ENCODE measurements at regions not wholly inside any gene's neighbourhood (a gene's known extent, or its start where the extent isn't known, plus 50 kb on each side); places are given as distances from the start of the nearest gene placed in this dataset.
A peak's percentile ranks its signal among the peaks of the same experiment; 100 is the strongest.

DNA sequence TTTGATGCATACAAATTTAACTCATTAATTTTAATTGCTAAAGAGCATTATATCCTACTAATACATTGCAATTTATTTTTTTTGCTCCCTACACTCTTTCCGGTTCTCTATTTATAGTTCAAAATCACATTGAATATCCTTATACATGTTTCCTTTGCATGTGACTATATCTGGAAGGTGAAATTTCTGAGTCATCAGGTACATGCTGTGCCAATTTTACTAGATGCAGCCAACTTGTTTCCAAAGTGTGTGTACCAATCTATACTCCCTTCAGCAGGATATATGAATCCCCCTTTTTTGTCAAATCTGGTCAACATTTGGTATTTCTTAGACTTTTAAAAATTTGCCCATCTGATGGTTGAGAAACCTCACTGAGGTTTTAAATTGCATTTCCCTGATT, 602.9 kb upstream of the CAMK1G start:
- Histone ChIP-seq H3K27me3 (ENCODE audit: control insufficient read depth in 1 of 2, insufficient read depth in 1 of 2, low read length in 2 of 2) (no peaks in the 10 kb centered on the region), H3K36me3 (ENCODE audit: control insufficient read depth in 1 of 2, insufficient read depth in 2 of 2, low read depth in 1 of 2, low read length in 2 of 2) (no peaks in the 10 kb centered on the region), H4K91ac (ENCODE audit: low read length) (no peak overlapping the region), H2AFZ (ENCODE audit: low read depth, low read length) (no peak overlapping the region), H3K4me2 (ENCODE audit: low read length, poor library complexity, severe bottlenecking) (no peak overlapping the region), H3K4ac (ENCODE audit: low read depth in 1 of 2, low read length in 2 of 2) (no peak overlapping the region), H2AK5ac (ENCODE audit: low read length, severe bottlenecking) (no peak overlapping the region), H3K4me3 (ENCODE audit: insufficient read depth in 1 of 2, low read depth in 1 of 2, low read length in 2 of 2) (no peak overlapping the region), H3K9me3 (ENCODE audit: control insufficient read depth, low read length) (no peaks in the 10 kb centered on the region), H3K27ac (ENCODE audit: low read length, poor library complexity, severe bottlenecking) (no peak overlapping the region), H2BK120ac (ENCODE audit: low read depth, low read length) (no peak overlapping the region), H3K14ac (ENCODE audit: low read length in 2 of 2) (no peak overlapping the region), H3K79me1 (replicated peaks; ENCODE audit: low read length, poor library complexity, severe bottlenecking) (no peaks in the 10 kb centered on the region), H3K23ac (ENCODE audit: low read length in 2 of 2) (no peak overlapping the region), H2BK12ac (ENCODE audit: low read length in 2 of 2) (no peak overlapping the region), H2BK15ac (ENCODE audit: low read depth, poor library complexity, severe bottlenecking) (no peak overlapping the region), H4K8ac (ENCODE audit: low read length) (no peak overlapping the region), H3K4me1 (ENCODE audit: control insufficient read depth, insufficient read depth, low read depth, low read length) (no peaks in the 10 kb centered on the region), H2BK5ac (ENCODE audit: low read depth, low read length, poor library complexity, severe bottlenecking) (no peak overlapping the region), H3K18ac (ENCODE audit: low read depth in 1 of 2, low read length in 2 of 2) (no peak overlapping the region), H3K9ac (ENCODE audit: low read length) (no peak overlapping the region)
- WGBS: 100% methylated on average over 1 of the region's 1 CpG
- DNase-seq: no peak

DNA sequence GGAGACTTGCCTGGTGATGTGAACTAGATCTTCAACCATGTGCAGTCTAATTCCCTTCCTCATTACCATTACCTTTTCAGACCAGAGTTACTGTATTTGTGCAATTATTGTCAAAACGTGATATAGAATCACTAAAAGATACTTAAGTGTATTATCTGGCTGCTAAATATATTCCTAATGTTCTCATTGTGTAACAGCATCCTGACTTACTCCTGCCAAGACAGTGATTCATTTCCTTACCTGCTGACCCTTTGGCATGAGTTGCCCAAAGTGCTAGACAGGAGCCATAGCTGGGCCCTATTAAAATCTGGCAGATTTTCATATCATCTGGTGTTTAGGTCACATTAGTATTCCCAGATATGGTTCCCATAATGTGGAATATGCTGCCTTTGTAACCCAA, 598.3 kb upstream of the CAMK1G start:
- Histone ChIP-seq H4K8ac (ENCODE audit: low read length) (no peak overlapping the region), H3K79me1 (replicated peaks; ENCODE audit: low read length, poor library complexity, severe bottlenecking) (no peaks in the 10 kb centered on the region), H2BK5ac (ENCODE audit: low read depth, low read length, poor library complexity, severe bottlenecking) (no peak overlapping the region), H3K4me3 (ENCODE audit: insufficient read depth in 1 of 2, low read depth in 1 of 2, low read length in 2 of 2) (no peak overlapping the region), H2BK12ac (ENCODE audit: low read length in 2 of 2) (no peak overlapping the region), H3K9ac (ENCODE audit: low read length) (no peak overlapping the region), H2AFZ (ENCODE audit: low read depth, low read length) (no peak overlapping the region), H3K36me3 (ENCODE audit: control insufficient read depth in 1 of 2, insufficient read depth in 2 of 2, low read depth in 1 of 2, low read length in 2 of 2) (no peaks in the 10 kb centered on the region), H3K27me3 (ENCODE audit: control insufficient read depth in 1 of 2, insufficient read depth in 1 of 2, low read length in 2 of 2) (no peaks in the 10 kb centered on the region), H2BK120ac (ENCODE audit: low read depth, low read length) (no peak overlapping the region), H2BK15ac (ENCODE audit: low read depth, poor library complexity, severe bottlenecking) (no peak overlapping the region), H3K27ac (ENCODE audit: low read length, poor library complexity, severe bottlenecking) (no peak overlapping the region), H3K23ac (ENCODE audit: low read length in 2 of 2) (no peak overlapping the region), H3K4ac (ENCODE audit: low read depth in 1 of 2, low read length in 2 of 2) (no peak overlapping the region), H4K91ac (ENCODE audit: low read length) (no peak overlapping the region), H3K18ac (ENCODE audit: low read depth in 1 of 2, low read length in 2 of 2) (no peak overlapping the region), H3K14ac (ENCODE audit: low read length in 2 of 2) (no peak overlapping the region), H2AK5ac (ENCODE audit: low read length, severe bottlenecking) (no peak overlapping the region), H3K4me2 (ENCODE audit: low read length, poor library complexity, severe bottlenecking) (no peak overlapping the region), H3K9me3 (ENCODE audit: control insufficient read depth, low read length) (no peaks in the 10 kb centered on the region), H3K4me1 (ENCODE audit: control insufficient read depth, insufficient read depth, low read depth, low read length) (no peaks in the 10 kb centered on the region)
- no peak for DNase-seq
- WGBS: no CpG with 5 or more reads among the region's 1 CpG

GRCh38 chr1:208988811-208989222, 594.7 kb upstream of the CAMK1G start:
- H4K8ac ChIP-seq (ENCODE audit: low read length): no peak overlapping the region
- H3K4ac ChIP-seq (ENCODE audit: low read depth in 1 of 2, low read length in 2 of 2): no peak overlapping the region
- H3K79me1 ChIP-seq (replicated peaks; ENCODE audit: low read length, poor library complexity, severe bottlenecking): no peaks in the 10 kb centered on the region
- no peaks in the 10 kb centered on the region for H3K9me3 ChIP-seq (ENCODE audit: control insufficient read depth, low read length)
- H3K27ac ChIP-seq (ENCODE audit: low read length, poor library complexity, severe bottlenecking): peak overlapping the region; percentile 27
- H3K9ac ChIP-seq (ENCODE audit: low read length): peak overlapping the region; percentile 89
- no peak overlapping the region for H2BK12ac ChIP-seq (ENCODE audit: low read length in 2 of 2)
- no peaks in the 10 kb centered on the region for H3K27me3 ChIP-seq (ENCODE audit: control insufficient read depth in 1 of 2, insufficient read depth in 1 of 2, low read length in 2 of 2)
- H2AK5ac ChIP-seq (ENCODE audit: low read length, severe bottlenecking): no peak overlapping the region
- H3K23ac ChIP-seq (ENCODE audit: low read length in 2 of 2): no peak overlapping the region
- H3K4me2 ChIP-seq (ENCODE audit: low read length, poor library complexity, severe bottlenecking): peak overlapping the region; percentile 62
- no peak overlapping the region for H2BK5ac ChIP-seq (ENCODE audit: low read depth, low read length, poor library complexity, severe bottlenecking)
- no peaks in the 10 kb centered on the region for H3K4me1 ChIP-seq (ENCODE audit: control insufficient read depth, insufficient read depth, low read depth, low read length)
- peak overlapping the region; percentile 49 for H2BK15ac ChIP-seq (ENCODE audit: low read depth, poor library complexity, severe bottlenecking)
- H3K14ac ChIP-seq (ENCODE audit: low read length in 2 of 2): no peak overlapping the region
- H3K18ac ChIP-seq (ENCODE audit: low read depth in 1 of 2, low read length in 2 of 2): no peak overlapping the region
- H2AFZ ChIP-seq (ENCODE audit: low read depth, low read length): no peak overlapping the region
- peak overlapping the region in 1 of 2 experiments; percentile 78 for H3K4me3 ChIP-seq (ENCODE audit: insufficient read depth in 1 of 2, low read depth in 1 of 2, low read length in 2 of 2)
- no peak overlapping the region for H2BK120ac ChIP-seq (ENCODE audit: low read depth, low read length)
- 5% methylated on average over 3 of the region's 3 CpGs for WGBS
- DNase-seq: peak; percentile 79
- H4K91ac ChIP-seq (ENCODE audit: low read length): no peak overlapping the region
- H3K36me3 ChIP-seq (ENCODE audit: control insufficient read depth in 1 of 2, insufficient read depth in 2 of 2, low read depth in 1 of 2, low read length in 2 of 2): no peaks in the 10 kb centered on the region

- Histone ChIP-seq H2AK5ac (ENCODE audit: low read length, severe bottlenecking) (no peak overlapping the region), H2BK120ac (ENCODE audit: low read depth, low read length) (no peak overlapping the region), H2AFZ (ENCODE audit: low read depth, low read length) (no peak overlapping the region), H3K36me3 (ENCODE audit: control insufficient read depth in 1 of 2, insufficient read depth in 2 of 2, low read depth in 1 of 2, low read length in 2 of 2) (no peaks in the 10 kb centered on the region), H3K27ac (ENCODE audit: low read length, poor library complexity, severe bottlenecking) (no peak overlapping the region), H2BK5ac (ENCODE audit: low read depth, low read length, poor library complexity, severe bottlenecking) (no peak overlapping the region), H3K27me3 (ENCODE audit: control insufficient read depth in 1 of 2, insufficient read depth in 1 of 2, low read length in 2 of 2) (no peaks in the 10 kb centered on the region), H3K4me1 (ENCODE audit: control insufficient read depth, insufficient read depth, low read depth, low read length) (no peaks in the 10 kb centered on the region), H3K4me2 (ENCODE audit: low read length, poor library complexity, severe bottlenecking) (no peak overlapping the region), H3K18ac (ENCODE audit: low read depth in 1 of 2, low read length in 2 of 2) (no peak overlapping the region), H3K9ac (ENCODE audit: low read length) (no peak overlapping the region), H3K79me1 (replicated peaks; ENCODE audit: low read length, poor library complexity, severe bottlenecking) (no peaks in the 10 kb centered on the region), H3K4ac (ENCODE audit: low read depth in 1 of 2, low read length in 2 of 2) (no peak overlapping the region), H2BK15ac (ENCODE audit: low read depth, poor library complexity, severe bottlenecking) (no peak overlapping the region), H3K9me3 (ENCODE audit: control insufficient read depth, low read length) (no peaks in the 10 kb centered on the region), H3K4me3 (ENCODE audit: insufficient read depth in 1 of 2, low read depth in 1 of 2, low read length in 2 of 2) (no peak overlapping the region), H2BK12ac (ENCODE audit: low read length in 2 of 2) (no peak overlapping the region), H3K23ac (ENCODE audit: low read length in 2 of 2) (no peak overlapping the region), H4K8ac (ENCODE audit: low read length) (no peak overlapping the region), H3K14ac (ENCODE audit: low read length in 2 of 2) (no peak overlapping the region), H4K91ac (ENCODE audit: low read length) (no peak overlapping the region)
- DNase-seq: no peak
- 95% methylated on average over 1 of the region's 2 CpGs for WGBS
Measured at GRCh38 chr1:208990456-208990855, 593.1 kb upstream of the CAMK1G start.

Data from mesenchymal stem cell (in vitro differentiated cells and primary cell).